ENCODE measurements at regions not wholly inside any gene's neighbourhood (a gene's known extent, or its start where the extent isn't known, plus 50 kb on each side); places are given as distances from the start of the nearest gene placed in this dataset.

GRCh38 chr6:104017410-104018381, 842.0 kb downstream of the HACE1 start:
- no peak for DNase-seq

DNA sequence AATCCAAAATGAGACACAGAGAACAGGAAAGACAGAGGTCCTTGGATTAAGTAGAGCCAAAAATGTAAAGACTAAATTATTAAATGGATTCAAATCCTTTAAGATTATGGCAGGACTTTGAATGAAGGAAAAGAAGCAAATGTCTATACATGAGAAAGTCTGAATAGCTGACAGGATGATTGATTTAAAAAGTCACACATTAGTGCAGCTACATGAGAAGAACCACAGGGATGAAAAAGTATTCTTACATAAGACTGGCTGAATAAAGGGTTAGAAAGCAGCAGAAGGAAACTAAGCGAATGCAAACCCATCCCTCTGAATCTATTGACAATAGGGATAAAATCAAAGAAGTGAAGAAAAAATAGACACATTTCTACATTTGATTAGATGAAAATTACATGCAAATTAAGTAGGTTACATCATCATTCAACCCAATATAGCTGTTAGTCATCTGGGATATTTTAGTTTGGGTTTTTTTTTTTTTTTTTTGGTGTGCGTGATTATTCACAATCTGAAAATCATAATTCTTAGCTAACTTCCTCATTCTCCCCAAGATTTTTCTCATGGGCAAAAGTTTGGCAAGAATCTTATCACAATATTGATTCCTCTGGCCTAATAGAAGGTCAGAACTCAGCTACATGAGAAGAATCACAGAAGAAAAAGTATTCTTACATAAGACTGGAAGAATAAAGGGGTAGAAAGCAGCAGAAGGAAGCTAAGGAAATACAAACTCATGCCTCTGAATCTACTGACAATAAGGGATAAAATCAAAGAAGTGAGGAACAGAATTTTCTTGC, 845.4 kb downstream of the HACE1 start:
- DNase-seq, result no peak

DNA sequence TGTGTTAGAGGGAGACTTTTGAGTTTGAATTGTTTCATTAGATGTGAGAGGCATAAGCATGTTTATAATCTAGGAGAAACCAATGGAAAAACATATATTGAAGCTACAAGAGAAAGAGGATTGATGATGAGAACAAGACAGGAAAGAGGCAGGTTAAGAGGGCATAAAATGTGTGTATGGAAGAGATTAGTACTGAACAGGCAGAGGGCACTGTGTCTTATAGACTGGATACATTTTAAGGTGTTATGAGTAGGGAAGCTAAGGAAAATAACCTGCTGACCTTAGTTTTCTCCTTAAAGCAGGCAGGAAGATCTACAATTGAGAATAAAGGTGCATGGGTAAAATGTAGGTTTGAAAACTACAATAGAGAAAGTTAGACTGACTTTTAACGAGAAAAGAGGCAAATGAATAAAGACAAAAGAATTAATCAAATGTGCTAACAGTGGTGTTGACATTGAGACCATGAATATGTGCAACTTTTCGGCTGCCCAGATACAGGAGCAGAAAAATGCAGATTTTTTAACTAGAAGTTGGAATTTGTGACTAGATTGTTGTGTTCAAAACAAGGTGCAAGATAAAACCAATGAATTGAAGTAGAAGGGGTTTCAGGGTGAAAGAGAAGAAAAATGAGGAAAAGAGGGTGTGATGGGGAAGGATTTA, 846.3 kb downstream of the HACE1 start:
- DNase-seq, result no peak

DNA sequence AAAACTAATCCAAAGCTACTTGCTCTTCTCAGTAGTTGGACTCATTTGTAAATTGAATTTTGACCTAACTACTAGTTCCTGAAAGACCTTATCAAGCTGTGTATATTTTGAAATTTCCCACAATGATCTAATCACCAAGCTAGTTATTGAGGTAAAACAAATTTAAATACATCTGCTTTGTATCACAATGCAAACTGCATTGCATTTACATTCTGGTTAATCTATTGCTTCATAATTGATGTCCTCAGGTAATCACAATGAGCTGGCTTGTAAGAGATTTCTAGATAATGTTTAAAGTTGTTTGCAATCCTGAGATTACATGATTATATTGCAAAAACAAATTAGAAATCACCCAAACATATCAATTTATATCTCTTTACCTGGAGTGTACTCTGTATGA, 848.8 kb downstream of the HACE1 start:
- no peak for DNase-seq

DNA sequence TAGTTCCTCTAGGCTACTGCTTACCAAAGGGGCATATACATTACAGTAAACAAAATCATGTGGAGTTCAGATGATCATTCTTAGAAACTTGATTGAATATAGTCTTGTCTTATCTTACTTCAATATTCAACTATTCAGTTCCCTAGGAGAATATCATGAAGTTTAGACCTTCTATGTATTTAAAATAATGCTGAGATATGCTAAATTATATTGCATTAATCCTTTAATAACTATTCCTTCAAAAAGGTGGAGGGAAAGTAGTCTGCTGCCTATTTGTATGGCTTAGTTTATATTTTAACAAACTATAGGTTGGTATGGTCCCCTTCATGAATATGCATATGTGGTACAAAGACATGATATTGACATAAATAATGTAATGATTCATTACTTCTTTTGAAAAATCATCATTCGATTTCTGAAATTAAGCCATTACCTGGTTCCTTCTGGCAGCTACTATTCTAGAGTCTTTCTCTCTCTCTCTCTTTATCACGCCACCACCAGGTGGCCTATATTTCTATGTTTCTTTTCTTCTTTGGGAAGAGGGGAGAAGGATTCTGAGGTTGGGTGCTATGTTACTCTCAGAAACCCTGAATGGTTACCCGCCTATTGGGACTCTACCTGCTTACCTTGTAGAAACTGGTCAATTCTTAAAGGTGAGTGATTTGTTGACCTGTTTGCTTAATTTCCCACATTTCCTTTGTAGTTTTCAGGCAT, 855.8 kb downstream of the HACE1 start:
- no peak for DNase-seq

- DNase-seq, result no peak
These were observed 864.1 kb downstream of the HACE1 start for GRCh38 chr6:103995571-103995970.

DNA sequence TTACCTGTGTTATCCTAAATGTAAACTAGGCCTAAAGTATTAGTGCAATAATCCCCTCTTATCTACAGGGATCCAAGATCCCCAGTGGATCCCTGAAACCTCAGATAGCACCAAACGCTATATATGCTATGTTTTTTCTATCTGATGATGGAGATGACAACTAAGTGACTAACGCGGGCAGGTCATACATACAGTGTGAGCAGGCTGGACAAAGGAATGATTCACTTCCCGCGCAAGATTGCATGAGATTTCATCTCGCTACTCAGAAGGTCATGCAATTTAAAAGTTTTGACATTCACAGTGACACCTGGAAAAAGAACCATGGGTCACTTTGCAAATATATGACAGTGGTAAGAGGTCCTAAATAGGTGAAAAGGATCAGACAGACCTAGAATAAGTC, 875.9 kb downstream of the HACE1 start:
- no peak for DNase-seq

- no peak for DNase-seq
These were observed 876.7 kb downstream of the HACE1 start for GRCh38 chr6:103983011-103983410.

GRCh38 chr6:103982574-103982973, 877.1 kb downstream of the HACE1 start:
- DNase-seq, result no peak

- DNase-seq, result no peak
These were observed 880.4 kb downstream of the HACE1 start for GRCh38 chr6:103979308-103979707.

- DNase-seq, result no peak
These were observed 922.3 kb downstream of the HACE1 start for GRCh38 chr6:103937389-103937788.

DNA sequence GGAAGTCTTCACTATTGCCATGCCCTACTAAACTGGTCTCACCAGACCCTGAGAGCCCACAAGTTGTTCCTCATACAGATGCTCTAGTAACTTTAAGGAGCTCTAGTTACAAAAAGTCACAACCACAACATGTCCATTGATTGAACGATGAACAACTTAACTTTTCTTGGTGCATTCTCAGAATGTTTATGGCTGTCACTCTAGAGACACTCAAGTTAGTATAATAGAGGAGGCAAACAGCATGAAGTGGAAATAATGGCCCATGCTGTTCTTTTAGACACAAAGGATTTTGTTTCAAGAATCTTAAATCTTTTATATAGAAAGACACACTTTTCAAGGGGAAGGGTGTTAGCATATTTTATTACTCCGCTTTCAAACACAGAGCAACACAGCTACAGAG, 934.4 kb downstream of the HACE1 start:
- DNase-seq, result no peak

GRCh38 chr6:103910018-103910417, 949.7 kb downstream of the HACE1 start:
- no peak for DNase-seq

GRCh38 chr6:103908898-103909297, 950.8 kb downstream of the HACE1 start:
- DNase-seq, result no peak

DNA sequence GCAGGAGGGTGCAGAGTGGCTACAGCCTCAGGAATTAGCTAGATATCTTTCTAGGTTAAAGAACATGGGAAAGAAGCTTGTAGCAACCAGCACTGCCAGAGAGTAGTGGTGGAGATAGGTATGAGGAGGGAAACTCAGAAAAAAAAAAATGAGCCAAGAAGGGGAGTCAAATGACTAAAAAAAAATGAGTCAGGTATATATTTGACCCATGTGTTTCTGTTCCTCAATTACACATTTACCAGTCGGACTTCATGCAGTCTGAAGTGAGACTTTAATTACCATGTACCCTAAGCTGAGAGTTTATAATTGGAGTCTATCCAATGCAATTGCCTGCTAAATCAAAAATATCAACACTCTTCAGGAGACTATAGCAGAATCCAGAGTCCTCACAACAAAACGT, 964.6 kb downstream of the HACE1 start:
- DNase-seq, result no peak

GRCh38 chr6:103893141-103893581, 966.6 kb downstream of the HACE1 start:
- no peak for DNase-seq

DNA sequence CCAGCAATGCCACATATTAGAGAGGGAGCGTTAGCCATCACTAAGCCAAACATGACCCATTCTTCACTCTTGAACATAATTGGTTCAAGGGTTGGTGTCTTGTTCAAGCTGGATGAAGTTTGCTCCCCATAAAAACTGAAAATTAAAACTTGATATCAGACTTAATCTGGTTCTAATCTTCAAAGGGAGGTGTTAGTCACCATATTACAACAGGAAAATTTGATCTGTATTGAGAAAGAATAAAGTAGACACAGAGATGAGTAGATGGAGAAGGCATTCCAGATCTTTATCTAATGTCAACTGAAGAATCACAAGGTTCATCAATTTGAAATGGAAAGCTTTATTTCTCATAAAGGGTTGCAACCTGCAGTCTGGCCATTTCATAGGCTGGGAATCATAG, 972.8 kb downstream of the HACE1 start:
- DNase-seq, result no peak

DNA sequence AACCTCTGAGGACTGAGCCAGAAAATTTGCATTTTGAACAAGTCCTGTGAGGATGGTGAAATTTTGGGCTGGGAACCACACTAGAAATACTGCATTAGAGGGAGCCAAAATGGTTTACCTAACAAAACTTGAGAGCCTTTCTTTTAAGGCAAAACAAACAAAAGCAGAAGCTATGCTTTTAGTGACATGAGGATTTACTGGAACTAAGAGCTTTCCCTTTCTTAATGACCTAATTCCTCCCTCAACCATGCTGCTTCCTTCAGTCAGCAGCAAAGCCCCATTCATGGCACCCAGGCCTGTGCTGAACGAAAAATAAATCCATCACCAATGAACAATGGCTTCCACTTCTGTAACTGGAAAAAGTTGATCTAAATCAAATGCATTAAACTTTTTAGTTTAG, 974.3 kb downstream of the HACE1 start:
- no peak for DNase-seq

DNA sequence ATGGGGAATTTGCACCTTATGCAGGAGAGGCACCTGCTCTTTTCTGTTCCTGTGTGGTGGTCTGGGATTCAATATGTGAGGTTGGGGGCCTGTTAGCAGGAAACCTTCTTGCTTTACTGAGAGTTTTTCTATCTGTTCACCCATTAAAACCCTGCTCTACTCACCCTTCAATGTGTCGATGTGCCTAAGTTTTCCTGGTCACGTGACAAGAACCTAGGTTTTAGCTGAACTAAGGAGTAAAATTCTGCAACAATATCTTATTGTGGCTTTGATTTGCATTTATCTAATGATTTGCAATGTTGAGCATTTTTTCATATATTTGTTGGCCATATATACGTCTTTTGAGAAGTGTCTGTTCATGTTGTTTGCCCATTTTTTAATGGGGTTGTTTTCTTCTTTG, 979.9 kb downstream of the HACE1 start:
- DNase-seq, result no peak

- no peak for DNase-seq
These were observed 984.5 kb downstream of the HACE1 start for GRCh38 chr6:103875221-103875620.

DNA sequence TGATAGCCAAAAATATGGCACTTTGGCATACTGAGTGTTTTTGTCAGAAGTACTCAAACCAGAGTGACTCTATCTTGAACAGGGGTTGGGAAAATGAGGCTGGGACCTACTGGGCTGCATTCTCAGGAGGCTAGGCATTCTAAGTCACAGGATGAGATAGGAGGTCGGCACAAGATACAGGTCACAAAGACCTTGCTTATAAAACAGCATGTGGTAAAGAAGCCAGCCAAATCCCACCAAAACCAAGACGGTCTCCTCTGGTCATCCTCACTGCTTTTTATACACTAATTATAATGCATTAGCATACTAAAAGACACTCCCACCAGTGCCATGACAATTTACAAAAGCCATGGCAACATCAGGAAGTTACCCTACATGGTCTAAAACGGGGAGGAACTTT, 985.1 kb downstream of the HACE1 start:
- no peak for DNase-seq

DNA sequence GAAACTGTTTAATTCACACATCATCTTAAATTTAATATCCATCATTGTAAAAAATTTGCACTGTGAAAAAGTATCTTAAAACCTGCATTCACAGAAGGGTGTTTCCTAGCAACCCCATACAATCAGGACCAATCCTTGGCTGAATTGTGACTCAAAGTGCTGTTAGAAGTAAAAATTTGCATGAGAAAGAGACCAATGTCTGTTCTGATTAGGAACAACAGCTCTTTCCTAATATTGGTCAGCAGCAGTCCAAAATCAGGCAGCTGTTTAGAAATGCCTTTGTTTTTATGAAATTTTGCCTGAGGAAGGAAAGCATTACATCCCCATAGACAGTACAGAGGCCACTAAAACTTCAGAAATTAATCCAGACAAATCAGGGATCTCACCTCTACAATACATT, 987.0 kb downstream of the HACE1 start:
- no peak for DNase-seq

- no peak for DNase-seq
These were observed 987.5 kb downstream of the HACE1 start for GRCh38 chr6:103872233-103872632.

Measured in stimulated activated CD4-positive, alpha-beta T cell treated with anti-CD3 and anti-CD28 coated beads, Interleukin-4, amount 100 ng/mL, for 24 hours (primary cell).